ENCODE measurements at regions not wholly inside any gene's neighbourhood (a gene's known extent, or its start where the extent isn't known, plus 50 kb on each side); places are given as distances from the start of the nearest gene placed in this dataset.

DNA sequence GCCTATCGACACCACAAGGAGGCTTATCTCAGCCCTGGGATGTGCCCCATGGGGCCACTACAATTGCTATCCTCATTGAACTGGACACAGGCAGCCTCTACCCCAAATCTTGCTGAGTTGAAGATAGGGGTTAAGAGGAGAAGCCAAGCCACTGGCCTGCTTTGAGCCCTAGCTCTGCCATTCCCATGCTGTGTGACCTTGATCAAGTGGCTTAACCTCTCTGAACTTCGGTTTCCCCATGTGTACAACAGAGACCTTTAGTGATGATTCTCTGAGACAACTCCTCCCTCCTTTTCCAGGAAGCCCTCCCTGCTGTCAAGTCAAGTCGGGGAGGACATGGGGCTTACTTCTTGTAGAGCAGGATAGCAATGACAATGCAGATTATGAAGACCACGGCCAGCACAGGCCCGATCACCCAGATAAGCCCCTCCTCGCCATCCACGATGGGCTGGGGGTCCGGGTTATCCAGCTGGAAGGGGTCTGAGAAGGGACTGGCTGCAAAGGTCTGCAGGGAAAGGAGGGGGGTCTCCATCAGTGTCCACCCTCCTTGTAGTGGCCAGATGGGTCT is 121.6 kb downstream of the PTPRS start:
- TF ChIP-seq, protein P1, sequence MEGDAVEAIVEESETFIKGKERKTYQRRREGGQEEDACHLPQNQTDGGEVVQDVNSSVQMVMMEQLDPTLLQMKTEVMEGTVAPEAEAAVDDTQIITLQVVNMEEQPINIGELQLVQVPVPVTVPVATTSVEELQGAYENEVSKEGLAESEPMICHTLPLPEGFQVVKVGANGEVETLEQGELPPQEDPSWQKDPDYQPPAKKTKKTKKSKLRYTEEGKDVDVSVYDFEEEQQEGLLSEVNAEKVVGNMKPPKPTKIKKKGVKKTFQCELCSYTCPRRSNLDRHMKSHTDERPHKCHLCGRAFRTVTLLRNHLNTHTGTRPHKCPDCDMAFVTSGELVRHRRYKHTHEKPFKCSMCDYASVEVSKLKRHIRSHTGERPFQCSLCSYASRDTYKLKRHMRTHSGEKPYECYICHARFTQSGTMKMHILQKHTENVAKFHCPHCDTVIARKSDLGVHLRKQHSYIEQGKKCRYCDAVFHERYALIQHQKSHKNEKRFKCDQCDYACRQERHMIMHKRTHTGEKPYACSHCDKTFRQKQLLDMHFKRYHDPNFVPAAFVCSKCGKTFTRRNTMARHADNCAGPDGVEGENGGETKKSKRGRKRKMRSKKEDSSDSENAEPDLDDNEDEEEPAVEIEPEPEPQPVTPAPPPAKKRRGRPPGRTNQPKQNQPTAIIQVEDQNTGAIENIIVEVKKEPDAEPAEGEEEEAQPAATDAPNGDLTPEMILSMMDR (IDR thresholded peaks at IDR 0.05; ENCODE audit: low read depth, low read length), result no peak
- no peak for TF ChIP-seq EZH2phosphoT487 (IDR thresholded peaks at IDR 0.05; ENCODE audit: low read depth)

Data from OCI-LY3 (cell line).